Stomach smooth muscle (tissue), 2 donors: ENCODE measurements at regions not wholly inside any gene's neighbourhood (a gene's known extent, or its start where the extent isn't known, plus 50 kb on each side); places are given as distances from the start of the nearest gene placed in this dataset.

Experiments used
- H3K27ac ChIP-seq: one replicate; pipeline ENCODE4 v1.7.0; 2013; ENCODE audit warnings: mild to moderate bottlenecking, low read length, inconsistent platforms
- H3K27me3 ChIP-seq, 2 donors: one replicate each; pipeline ENCODE4 v1.7.0; 2013; ENCODE audit warnings: low read length in 2 of 2; ENCODE audit not compliant: insufficient read depth in 2 of 2, control insufficient read depth in 1 of 2
- H3K36me3 ChIP-seq, 2 donors: one replicate each; pipeline ENCODE4 v1.7.0; 2013; ENCODE audit warnings: low read length in 2 of 2; ENCODE audit not compliant: control insufficient read depth in 2 of 2, insufficient read depth in 2 of 2
- H3K4me1 ChIP-seq: one replicate; pipeline ENCODE4 v1.7.0; 2013; ENCODE audit warnings: low read length; ENCODE audit not compliant: control insufficient read depth, insufficient read depth
- H3K4me3 ChIP-seq, 2 donors: one replicate each; pipeline ENCODE4 v1.7.0; 2013; ENCODE audit warnings: low read length in 2 of 2
- H3K9ac ChIP-seq, 2 donors: one replicate each; pipeline ENCODE4 v1.7.0; 2013; ENCODE audit warnings: low read length in 2 of 2, mild to moderate bottlenecking in 1 of 2
- H3K9me3 ChIP-seq, 2 donors: one replicate each; pipeline ENCODE4 v1.7.0; 2013; ENCODE audit warnings: low read length in 2 of 2; ENCODE audit not compliant: control insufficient read depth in 2 of 2
- donor health status: healthy.
- donor health status: Pancreatic carcinoma.

DNA sequence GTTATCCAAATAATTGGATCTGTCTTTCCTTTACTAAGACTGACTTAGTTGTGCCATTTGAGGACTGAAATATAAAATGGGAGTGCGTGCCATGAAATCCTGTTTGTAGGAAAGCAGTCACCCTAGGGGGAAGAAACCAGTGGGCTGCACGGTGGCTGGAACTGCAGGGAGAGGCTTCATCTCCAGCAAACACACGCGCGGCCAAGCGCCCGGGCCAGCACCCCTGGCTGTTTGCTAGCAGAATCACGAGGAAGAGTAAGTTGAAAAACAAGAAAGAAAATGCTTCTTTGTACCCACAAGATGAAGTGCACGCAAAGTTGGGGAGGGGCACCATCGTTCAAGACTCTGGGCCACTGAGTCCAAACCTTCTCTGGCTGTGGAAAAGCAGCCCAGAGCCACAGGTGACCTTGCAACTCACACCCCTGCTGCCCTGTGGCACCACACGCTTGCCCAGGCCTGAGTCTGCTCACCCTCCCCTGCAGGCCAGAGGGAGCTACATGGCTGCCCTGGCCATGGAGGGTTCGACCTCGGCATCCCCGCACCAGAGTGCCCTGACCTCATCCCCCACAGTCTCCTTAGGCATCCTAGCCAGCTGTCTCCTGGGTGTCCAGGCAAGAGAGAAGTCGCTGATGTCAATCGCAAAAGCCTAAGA, 55.2 kb downstream of the IRX2 start:
- Histone ChIP-seq H3K9ac (no peak overlapping the region), H3K9me3 (peaks cover 3 to 4% of the 10 kb centered on the region in 2 donors), H3K27ac (no peak overlapping the region)

DNA sequence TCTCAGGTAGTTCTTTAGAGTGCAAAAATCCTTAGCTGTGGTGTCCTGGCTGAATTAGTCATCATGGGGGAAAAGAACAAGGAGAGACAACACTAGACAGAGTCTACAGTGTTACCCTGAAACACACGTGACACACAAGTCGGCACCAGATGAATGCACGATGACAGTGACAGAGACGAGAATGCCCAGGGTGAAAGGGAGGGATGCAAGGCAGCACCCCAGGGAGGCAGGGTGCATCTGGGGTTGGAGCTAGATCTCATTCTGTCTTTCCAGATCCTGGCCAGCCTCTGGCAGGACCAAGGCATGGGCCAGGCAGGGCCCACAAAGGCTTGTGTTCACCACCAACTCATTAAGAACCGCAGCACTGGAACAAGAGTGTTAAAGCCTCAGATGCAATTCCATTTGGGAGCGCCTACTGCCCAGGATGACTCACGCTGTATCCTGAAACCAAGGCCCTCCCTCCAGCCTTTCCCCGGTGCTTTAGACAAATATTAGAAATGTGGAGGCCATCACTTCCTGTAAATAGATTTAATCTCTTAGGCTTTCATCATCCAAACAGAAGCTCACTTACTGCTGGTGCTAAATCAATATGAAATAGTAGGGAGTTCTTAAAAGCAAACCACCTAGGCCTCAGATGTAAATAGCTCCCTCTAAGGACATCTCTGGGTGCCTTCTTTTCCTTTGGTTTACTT, 56.1 kb downstream of the IRX2 start:
- no peak overlapping the region for H3K27ac ChIP-seq
- no peak overlapping the region for H3K4me3 ChIP-seq
- no peak overlapping the region for H3K9ac ChIP-seq
- H3K27me3 ChIP-seq = no peaks in the 10 kb centered on the region
- peaks cover 3 to 4% of the 10 kb centered on the region in 2 donors for H3K9me3 ChIP-seq
- H3K4me1 ChIP-seq = no peaks in the 10 kb centered on the region
- H3K36me3 ChIP-seq = no peaks in the 10 kb centered on the region

More for the DNA sequence above, 55.2 kb downstream of the IRX2 start:
- Histone ChIP-seq H3K4me3 (no peak overlapping the region), H3K4me1 (no peaks in the 10 kb centered on the region), H3K36me3 (no peaks in the 10 kb centered on the region), H3K27me3 (peaks cover 0 to 4% of the 10 kb centered on the region in 2 donors)

DNA sequence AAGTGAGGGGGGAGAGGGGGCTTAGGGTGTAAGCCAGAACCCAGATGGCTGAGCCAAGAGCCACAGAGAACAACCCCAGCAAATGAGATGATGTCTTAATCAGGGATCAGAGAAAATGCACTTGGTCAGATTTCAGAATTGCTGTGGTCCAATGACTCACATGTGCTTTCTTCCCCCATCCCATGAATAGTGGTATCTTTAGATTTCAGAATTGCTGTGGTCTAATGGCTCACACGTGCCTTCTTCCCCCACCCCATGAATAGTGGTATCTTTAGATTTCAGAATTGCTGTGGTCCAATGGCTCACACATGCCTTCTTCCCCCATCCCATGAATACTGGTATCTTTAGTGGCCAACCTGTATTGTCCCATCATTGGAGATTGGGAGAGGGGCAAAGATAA, 59.9 kb downstream of the IRX2 start:
- Histone ChIP-seq H3K36me3 (no peaks in the 10 kb centered on the region), H3K27me3 (peaks cover 7% of the 10 kb centered on the region in 2 donors), H3K4me3 (no peak overlapping the region), H3K9ac (no peak overlapping the region), H3K4me1 (no peaks in the 10 kb centered on the region), H3K9me3 (peaks cover 3 to 4% of the 10 kb centered on the region in 2 donors), H3K27ac (no peak overlapping the region)

DNA sequence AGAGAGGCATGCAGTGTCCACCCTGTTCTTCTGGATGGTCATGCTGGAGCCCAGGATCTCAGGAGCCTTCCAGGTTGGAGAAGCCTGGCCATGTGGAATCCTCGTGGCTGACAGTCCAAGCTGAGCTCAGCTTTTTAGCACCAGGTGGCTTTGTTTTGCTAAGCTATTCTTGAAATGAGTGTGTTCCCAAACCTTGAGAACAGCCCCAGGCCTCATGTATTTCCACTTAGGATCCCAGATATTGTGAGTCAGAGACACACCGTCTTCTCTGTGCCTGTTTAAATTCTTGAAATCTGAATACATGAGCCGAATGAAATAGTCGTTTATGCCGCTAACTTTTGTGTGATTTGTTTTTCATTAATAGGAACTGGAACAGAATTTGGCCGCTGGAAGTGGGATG, 61.2 kb downstream of the IRX2 start:
- H3K9me3 ChIP-seq = peaks cover 2 to 4% of the 10 kb centered on the region in 2 donors
- no peaks in the 10 kb centered on the region for H3K36me3 ChIP-seq
- no peak overlapping the region for H3K4me3 ChIP-seq
- no peak overlapping the region for H3K27ac ChIP-seq
- H3K4me1 ChIP-seq = no peaks in the 10 kb centered on the region
- H3K27me3 ChIP-seq = peaks cover 8 to 9% of the 10 kb centered on the region in 2 donors
- H3K9ac ChIP-seq = no peak overlapping the region

DNA sequence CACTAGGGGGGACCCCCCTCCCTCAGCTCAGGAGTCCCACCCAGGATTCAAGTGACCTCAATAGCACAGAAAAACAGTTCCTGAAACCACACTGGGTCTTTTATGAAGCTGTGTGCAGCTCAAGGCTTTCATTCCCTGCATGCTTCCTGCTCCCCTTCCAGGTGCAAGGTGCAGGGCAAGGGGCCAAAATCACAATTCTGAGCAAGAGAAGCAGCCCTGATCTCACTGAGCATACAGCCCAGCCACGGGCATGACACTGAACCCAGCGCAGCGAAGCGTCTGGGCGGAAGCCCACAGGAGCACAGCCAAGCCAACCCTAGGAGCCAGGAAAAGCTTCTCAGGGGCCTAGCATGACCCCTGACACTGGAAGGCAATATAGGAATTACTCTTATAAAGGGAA, 62.9 kb downstream of the IRX2 start:
- Histone ChIP-seq H3K27ac (no peak overlapping the region), H3K9me3 (peaks cover 0 to 4% of the 10 kb centered on the region in 2 donors), H3K27me3 (peaks cover 9 to 10% of the 10 kb centered on the region in 2 donors), H3K4me3 (no peak overlapping the region), H3K9ac (no peak overlapping the region), H3K4me1 (no peaks in the 10 kb centered on the region), H3K36me3 (no peaks in the 10 kb centered on the region)

DNA sequence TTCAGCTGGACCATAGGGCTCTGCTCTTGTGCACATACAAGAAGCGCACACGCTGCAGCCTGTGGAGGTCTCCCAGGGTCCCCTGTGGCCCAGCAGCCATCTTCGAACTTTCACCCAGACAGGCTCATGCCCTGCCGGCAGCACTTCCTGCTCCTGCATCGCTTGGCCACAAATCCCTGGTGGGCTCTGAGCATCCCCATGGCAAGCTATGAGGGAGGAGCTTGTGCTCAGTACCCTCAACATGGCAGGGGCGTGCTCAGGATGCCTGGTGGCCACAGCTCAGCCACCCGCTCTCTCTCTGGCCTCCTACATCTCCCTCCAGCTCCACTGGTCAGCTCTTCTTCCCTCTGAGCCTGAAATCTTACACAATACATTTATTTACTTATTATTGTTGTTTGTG, 63.7 kb downstream of the IRX2 start:
- no peaks in the 10 kb centered on the region for H3K36me3 ChIP-seq
- no peaks in the 10 kb centered on the region for H3K4me1 ChIP-seq
- H3K27ac ChIP-seq = no peak overlapping the region
- no peak overlapping the region for H3K9ac ChIP-seq
- no peak overlapping the region for H3K4me3 ChIP-seq
- H3K9me3 ChIP-seq = peaks cover 0 to 4% of the 10 kb centered on the region in 2 donors
- H3K27me3 ChIP-seq = peaks cover 9 to 10% of the 10 kb centered on the region in 2 donors

DNA sequence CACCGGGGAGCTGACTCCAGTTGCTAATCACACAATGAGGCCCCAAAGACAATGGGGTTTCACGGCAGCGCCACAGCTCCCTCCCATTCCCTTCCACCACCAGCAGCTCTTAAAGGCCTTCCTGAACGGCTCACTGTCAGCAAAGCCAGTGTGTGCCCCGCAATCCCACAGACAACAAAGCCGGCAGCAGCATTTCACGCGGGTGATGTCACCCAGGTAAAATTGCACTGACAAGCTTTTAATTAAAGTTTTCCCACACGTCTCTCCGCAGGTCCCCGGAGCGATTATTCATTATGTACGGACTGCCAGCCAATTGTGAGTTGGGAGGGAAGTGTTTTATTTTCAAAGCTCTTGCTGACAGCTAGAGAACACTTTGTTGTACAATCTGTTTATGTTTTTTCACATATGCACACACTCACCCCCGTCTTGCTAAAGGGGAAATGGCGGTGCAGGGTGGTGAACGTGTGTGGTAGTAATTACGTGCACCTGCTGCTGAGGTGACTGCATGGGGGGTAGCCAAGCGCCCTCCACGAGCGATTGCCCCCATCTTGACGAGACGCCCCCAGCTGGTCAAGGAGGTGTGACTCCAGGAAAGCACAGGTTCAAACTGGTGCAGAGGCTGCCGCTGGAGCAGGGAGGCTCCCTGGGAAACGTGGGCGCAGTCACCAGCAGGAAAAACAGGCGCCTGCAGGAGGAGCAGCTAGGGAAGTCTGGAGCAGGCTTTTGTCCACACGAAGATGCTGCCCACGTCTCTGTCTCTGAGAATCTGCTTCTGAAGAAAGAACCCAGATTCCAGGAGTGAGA, 65.0 kb downstream of the IRX2 start:
- no peaks in the 10 kb centered on the region for H3K9me3 ChIP-seq
- no peaks in the 10 kb centered on the region for H3K36me3 ChIP-seq
- no peak overlapping the region for H3K9ac ChIP-seq
- H3K27me3 ChIP-seq = peaks cover 9 to 10% of the 10 kb centered on the region in 2 donors
- no peak overlapping the region for H3K4me3 ChIP-seq
- H3K27ac ChIP-seq = no peak overlapping the region
- no peaks in the 10 kb centered on the region for H3K4me1 ChIP-seq

DNA sequence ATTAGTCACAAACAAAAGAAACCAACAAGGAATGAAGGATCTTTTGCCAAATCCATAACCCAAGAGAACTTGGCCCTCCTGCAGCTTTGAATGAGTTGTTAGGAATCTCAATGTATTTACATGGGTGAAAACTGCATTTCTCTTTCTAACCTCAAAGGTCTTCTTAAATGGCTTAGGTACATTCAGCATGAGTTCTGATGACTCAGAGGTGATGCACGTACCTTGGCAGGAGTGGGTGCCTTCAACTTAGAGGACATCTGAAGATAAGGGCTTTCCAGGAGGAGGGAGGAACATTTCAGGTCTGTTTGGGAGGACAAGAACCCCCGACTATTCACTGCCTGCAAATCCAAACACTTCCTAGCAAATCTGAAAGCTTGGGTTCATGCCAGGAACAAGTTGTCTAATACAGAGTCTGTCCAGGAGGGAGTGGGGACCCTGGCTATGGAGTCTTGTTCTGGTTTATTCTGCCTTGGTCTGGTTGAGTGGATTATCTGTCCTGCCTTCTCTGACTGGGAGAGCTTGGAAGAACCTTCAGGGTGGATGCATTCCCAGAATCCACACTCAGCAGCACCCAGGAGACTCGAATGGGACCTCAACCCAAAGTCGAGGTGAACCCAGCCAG, 65.7 kb downstream of the IRX2 start:
- Histone ChIP-seq H3K27ac (no peak overlapping the region), H3K4me1 (no peaks in the 10 kb centered on the region), H3K4me3 (no peak overlapping the region), H3K36me3 (no peaks in the 10 kb centered on the region), H3K27me3 (peaks cover 9 to 10% of the 10 kb centered on the region in 2 donors), H3K9me3 (no peaks in the 10 kb centered on the region), H3K9ac (no peak overlapping the region)

DNA sequence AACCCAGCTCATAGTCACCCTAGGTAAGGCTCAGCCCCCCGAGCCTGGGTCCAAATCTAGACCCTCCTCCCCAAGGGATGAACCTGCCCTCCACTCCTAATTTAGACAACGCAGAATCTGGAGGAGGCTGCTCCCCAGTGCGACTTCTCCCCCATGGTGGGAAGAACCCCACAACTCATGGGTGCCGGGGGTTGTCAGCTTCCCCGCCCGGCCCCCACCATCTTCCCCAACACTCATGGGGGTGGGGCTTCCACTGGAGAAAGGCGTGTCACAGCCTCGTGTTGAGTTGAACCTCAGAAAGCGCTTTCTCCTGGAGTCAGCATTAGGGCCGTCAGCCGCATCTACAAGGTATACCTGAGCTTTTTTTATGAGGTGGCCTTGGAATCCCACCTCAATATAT, 66.9 kb downstream of the IRX2 start:
- Histone ChIP-seq H3K9ac (no peak overlapping the region), H3K9me3 (no peaks in the 10 kb centered on the region), H3K36me3 (no peaks in the 10 kb centered on the region), H3K27me3 (peaks cover 9 to 12% of the 10 kb centered on the region in 2 donors), H3K4me1 (no peaks in the 10 kb centered on the region), H3K27ac (no peak overlapping the region), H3K4me3 (no peak overlapping the region)

DNA sequence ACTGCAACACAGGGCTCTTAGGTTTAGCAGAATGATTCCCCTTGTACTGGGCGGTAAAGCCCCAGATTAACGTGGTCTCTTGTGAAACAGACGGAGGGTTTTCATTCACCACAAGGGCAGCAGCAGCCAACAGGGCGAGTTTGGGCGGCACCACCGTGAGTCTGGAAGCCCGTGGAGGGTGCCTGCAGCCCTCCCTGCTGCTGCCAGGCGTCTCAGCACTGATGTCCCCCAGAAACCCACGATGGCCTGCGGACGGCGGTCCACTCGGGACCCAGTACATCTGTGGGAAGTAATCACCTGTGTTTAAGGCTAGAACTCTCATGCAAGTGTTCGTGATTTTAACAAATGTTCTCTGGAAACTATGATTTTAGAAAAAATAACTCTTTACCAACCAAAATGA, 67.8 kb downstream of the IRX2 start:
- Histone ChIP-seq H3K27ac (no peak overlapping the region), H3K9ac (no peak overlapping the region), H3K36me3 (no peaks in the 10 kb centered on the region), H3K4me3 (no peak overlapping the region), H3K4me1 (no peaks in the 10 kb centered on the region), H3K27me3 (peaks cover 9 to 12% of the 10 kb centered on the region in 2 donors), H3K9me3 (no peaks in the 10 kb centered on the region)
